Transverse colon (tissue), 4 donors: ENCODE measurements at regions not wholly inside any gene's neighbourhood (a gene's known extent, or its start where the extent isn't known, plus 50 kb on each side); places are given as distances from the start of the nearest gene placed in this dataset.

Experiments used
- EP300 ChIP-seq: sonication (generic); formaldehyde crosslinking; IDR thresholded peaks from one replicate; pipeline ENCODE4 v1.6.1; 2017; ENCODE audit warnings: antibody characterized with exemption, low read depth
- POLR2A ChIP-seq: fragments of 450-650 bp; IDR thresholded peaks from one replicate; pipeline ENCODE4 v1.6.1; 2016; ENCODE audit warnings: antibody characterized with exemption, mild to moderate bottlenecking, moderate library complexity
- POLR2AphosphoS5 ChIP-seq, 3 donors: sonication (generic); formaldehyde crosslinking; IDR thresholded peaks; one replicate each; pipeline ENCODE4 v1.6.1; 2016; ENCODE audit warnings: antibody characterized with exemption in 3 of 3
- TF ChIP-seq, protein P1 (sequence below), 5 experiments: fragments of 200-600 bp in 3 of 5; fragments of 450-650 bp in 2 of 5; sonication (generic) in 3 of 5; IDR thresholded peaks; 1 replicate in 2 of 5; 2 replicates in 3 of 5; pipeline ENCODE4 v1.5.1; 2016 to 2017; ENCODE audit warnings: antibody characterized with exemption in 5 of 5, inconsistent platforms in 3 of 5, mild to moderate bottlenecking in 2 of 5, moderate library complexity in 1 of 5

GRCh38 chr6:167750956-167751358 lies 75.8 kb upstream of the AFDN start:
- TF ChIP-seq, protein P1, sequence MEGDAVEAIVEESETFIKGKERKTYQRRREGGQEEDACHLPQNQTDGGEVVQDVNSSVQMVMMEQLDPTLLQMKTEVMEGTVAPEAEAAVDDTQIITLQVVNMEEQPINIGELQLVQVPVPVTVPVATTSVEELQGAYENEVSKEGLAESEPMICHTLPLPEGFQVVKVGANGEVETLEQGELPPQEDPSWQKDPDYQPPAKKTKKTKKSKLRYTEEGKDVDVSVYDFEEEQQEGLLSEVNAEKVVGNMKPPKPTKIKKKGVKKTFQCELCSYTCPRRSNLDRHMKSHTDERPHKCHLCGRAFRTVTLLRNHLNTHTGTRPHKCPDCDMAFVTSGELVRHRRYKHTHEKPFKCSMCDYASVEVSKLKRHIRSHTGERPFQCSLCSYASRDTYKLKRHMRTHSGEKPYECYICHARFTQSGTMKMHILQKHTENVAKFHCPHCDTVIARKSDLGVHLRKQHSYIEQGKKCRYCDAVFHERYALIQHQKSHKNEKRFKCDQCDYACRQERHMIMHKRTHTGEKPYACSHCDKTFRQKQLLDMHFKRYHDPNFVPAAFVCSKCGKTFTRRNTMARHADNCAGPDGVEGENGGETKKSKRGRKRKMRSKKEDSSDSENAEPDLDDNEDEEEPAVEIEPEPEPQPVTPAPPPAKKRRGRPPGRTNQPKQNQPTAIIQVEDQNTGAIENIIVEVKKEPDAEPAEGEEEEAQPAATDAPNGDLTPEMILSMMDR (IDR thresholded peaks at IDR 0.05): no peak
- TF ChIP-seq EP300: no peak
- no peak for TF ChIP-seq POLR2A
- TF ChIP-seq POLR2AphosphoS5 (IDR thresholded peaks at IDR 0.05): peak in 2 of 3 donors; percentile 65 to 67
